ENCODE measurements at regions not wholly inside any gene's neighbourhood (a gene's known extent, or its start where the extent isn't known, plus 50 kb on each side); places are given as distances from the start of the nearest gene placed in this dataset.

GRCh38 chr2:78061732-78062131, 539.6 kb upstream of the LRRTM4 start:
- TF ChIP-seq CTCF (IDR thresholded peaks at IDR 0.05) (no peak), POLR2A (IDR thresholded peaks at IDR 0.05) (no peak), POLR2AphosphoS5 (IDR thresholded peaks at IDR 0.05) (no peak)

Measured in transverse colon (tissue), 4 donors.